ENCODE measurements at regions not wholly inside any gene's neighbourhood (a gene's known extent, or its start where the extent isn't known, plus 50 kb on each side); places are given as distances from the start of the nearest gene placed in this dataset.
"Not testable (repeated sequence)": the region's sequence is repeated elsewhere in the genome, so short reads cannot be mapped to it uniquely, and the experiment has no call there.

DNA sequence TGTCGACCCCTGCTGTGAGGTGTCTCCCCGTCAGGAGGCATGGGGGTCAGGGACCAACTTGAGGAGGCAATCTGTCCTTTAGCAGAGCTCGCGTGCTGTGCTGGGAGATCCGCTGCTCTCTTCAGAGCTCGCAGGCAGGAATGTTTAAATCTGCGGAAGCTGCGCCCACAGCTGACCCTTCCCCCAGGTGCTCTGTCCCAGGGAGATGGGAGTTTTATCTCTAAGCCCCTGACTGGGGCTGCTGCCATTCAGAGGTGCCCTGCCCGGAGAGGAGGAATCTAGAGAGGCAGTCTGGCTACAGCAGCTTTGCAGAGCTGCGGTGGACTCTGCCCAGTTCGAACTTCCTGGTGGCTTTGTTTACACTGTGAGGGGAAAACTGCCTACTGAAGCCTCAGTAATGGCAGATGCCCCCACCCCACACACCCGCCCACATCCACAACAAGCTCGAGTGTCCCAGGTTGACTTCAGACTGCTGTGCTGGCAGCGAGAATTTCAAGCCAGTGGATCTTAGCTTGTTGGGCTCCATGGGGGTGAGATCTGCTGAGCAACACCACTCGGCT lies 133.1 kb downstream of the CENPC start:
- not testable (repeated sequence) for DNase-seq

DNA sequence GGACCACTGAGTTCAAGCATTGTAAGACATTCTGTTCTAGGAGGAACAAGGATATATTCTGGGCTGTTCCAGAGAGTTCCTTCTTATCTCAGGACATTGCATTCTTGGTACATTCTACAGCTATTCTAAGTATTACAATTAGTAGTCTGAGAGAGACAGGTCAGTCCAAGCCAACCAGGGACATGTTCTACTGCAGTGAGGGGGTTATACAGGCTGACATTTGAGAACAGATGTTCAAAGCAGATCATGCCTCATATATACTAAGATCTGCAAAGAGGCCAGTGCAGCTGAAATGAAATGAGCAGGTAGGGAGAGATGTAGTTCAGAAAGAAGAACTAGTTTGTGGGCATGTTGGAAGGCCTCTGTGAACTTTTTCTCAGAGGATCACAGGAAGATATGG lies 142.0 kb downstream of the CENPC start:
- no peak for DNase-seq

DNA sequence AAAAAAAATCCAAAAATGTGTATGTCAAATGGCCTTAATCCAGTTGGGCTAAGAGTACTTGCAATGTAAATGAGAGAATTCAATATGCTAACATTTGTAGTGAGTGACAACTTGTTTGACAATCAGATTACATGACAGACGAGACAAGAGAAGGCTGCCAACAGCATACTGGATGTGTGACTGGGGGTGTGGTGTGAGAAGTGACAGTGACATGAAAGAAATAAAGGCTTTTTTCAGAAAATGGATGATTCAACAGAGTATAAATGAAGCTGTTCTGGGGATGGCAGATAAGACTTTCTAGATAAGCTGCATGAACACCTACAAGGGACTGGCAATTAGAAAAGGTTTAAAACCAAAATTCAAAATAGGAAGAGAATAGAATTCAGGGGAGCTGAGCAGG lies 143.4 kb downstream of the CENPC start:
- DNase-seq = no peak

DNA sequence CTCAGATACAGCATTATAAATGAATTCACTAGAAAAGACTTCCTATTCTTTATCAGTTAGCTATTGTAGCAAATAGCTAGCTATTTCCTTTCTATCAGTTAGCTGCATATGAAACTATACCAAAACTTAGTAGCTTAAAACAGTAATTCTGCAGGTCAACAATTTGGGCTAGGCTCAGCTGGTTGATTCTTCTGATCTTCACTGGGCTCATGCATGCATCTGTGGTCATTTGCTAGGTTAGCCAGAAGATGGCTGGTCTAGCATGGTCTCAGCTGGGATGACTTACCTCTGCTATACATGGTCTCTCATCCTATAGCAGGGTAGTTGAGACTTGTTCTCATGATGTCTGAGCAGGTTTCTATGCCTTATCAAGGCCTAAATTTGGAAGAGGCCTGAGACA lies 147.4 kb downstream of the CENPC start:
- DNase-seq = no peak

DNA sequence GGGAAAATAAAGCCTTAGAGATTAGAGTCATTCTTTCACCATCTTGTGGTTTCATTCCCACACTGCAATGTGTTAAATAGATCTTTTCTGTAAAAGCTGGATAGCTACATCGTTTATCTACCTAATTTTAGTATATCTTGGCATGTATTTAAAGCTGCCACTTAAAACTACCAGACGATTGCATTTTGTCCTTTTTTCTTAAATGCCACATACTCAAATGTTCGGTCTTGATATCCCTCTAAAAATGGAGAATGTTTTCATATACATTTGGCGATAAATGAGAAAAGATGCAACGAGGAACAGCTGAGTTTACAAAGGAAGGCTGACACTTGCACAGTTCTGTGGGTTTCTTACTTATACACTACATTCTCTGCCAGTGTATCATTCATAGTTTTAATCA lies 148.3 kb downstream of the CENPC start:
- DNase-seq = no peak

DNA sequence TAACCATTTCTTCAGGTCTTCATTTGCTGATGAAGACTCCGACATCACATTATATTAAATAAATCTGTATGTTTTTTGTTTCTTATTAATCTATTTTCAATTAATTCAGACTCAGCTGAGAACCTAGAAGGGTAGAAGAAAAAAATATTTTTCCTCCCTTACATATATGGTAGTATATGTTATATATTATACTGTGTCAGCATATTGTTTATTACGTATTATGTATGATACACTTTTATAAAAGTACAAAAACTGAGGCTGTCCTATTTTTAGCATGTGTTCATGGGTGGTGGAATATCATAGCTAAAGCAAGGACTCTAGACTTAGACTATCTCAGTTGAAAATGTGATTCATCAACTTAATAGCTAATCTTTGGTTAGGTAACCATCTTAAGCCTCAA lies 149.3 kb downstream of the CENPC start:
- no peak for DNase-seq

DNA sequence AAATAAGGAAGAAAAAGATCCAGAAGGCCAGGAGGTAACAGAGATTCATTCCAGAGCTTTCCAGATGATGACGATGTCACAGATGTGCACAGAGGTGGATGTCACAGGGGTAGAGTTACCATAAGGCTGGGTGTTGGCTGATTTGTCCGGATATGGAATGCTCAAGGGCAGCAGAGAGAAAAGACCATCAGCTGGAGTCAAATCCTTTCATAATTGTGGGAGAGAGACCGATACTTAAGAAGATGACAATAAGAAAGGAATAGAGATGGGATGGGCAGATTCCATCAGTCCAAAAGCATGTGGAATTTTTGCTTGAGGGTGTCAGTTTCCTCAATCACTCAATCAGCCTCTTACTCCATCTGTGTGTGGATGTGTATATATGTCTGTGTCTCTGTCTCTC lies 150.4 kb downstream of the CENPC start:
- no peak for DNase-seq

DNA sequence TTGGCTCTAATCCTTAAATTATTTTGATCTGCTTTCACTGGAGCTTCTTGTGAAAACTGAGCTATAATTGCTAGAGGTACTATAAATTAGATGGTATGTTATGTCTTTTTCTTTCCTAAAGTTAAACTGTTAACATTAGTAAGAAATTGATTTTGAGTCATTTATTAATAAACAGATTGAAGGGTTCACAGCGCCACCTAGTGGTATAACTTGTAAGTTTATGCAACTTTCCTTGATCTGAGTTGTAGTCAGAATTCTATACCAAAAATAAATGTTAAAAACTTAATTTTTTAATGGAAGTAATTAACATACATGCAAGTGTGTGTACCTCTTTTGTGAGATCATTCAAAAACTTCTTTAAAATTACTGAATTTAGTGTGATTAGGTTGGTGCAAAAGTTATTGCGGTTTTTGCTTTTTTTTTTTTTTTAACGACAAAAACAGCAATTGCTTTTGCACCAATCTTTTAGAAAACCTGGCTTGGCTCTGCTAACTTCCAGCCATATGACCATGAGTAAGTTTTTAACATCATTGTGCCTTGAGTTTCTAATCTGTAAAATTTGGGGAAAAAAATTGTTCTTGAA lies 151.5 kb downstream of the CENPC start:
- no peak for DNase-seq

DNA sequence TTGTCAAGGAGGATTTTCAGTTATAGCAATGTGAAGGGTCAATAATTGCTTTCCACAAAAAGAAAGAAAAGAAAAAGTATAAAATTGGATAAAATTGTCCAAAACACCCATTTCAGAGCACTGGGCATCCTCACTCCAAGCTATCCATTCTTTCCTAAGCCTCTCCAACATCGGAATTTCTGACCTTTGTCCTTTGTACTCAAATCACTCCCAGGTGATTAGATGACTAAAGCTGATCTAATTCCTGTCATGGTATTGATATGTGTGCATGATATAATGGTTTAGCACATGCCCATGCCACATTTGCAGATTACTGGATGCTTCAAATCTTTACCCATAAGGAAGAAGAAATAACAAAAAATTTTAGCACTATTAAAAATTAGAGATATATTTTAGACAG lies 152.3 kb downstream of the CENPC start:
- no peak for DNase-seq

DNA sequence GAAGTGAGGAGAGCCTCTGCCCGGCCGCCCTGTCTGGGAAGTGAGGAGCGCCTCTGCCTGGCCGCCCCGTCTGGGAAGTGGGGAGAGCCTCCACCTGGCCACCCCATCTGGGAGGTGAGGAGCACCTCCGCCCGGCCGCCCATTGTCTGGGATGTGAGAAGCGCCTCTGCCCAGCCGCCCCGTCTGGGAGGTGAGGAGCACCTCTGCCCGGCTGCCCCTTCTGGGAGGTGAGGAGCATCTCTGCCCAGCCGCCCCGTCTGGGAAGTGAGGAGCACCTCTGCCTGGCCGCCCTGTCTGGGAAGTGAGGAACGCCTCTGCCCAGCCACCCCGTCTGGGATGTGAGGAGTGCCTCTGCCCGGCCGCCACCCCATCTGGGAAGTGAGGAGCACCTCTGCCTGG lies 163.9 kb downstream of the CENPC start:
- DNase-seq = not testable (repeated sequence)

DNA sequence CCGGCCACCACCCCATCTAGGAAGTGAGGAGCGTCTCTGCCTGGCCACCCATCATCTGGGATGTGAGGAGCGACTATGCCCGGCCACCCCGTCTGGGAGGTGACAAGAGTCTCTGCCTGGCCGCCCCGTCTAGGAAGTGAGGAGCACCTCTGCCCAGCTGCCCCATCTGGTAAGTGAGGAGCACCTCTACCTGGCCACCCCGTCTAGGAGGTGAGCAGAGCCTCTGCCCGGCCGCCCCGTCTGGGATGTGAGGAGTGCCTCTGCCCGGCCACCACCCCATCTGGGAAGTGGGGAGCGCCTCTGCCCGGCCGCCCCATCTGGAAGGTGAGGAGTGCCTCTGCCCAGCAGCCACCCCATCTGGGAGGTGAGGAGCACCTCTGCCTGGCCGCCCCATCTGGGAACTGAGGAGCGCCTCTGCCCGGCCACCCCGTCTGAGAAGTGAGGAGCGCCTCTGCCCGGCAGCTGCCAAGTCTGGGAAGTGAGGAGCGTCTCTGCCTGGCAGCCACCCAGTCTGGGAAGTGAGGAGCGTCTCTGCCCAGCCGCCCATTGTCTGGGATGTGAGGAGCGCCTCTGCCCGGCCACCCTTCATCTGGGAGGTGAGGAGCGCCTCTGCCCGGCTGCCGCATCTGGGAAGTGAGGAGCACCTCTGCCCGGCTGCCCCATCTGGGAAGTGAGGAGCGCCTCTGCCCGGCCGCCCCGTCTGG lies 164.4 kb downstream of the CENPC start:
- not testable (repeated sequence) for DNase-seq

DNA sequence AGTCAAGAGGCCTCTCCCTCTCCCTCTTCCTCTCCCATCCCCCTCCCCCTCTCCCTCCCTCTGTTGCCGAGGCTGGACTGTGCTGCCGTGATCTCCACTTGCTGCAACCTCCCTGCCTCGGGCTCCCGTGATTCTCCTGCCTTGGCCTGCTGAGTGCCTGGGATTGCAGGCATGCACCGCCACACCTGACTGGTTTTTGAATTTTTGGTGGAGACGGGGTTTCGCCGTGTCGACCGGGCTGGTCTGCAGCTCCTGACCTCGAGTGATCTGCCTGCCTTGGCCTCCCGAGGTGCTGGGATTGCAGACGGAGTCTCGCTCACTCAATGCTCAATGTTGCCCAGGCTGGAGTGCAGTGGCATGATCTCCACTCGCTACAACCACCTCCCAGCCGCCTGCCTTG lies 165.1 kb downstream of the CENPC start:
- DNase-seq = no peak

DNA sequence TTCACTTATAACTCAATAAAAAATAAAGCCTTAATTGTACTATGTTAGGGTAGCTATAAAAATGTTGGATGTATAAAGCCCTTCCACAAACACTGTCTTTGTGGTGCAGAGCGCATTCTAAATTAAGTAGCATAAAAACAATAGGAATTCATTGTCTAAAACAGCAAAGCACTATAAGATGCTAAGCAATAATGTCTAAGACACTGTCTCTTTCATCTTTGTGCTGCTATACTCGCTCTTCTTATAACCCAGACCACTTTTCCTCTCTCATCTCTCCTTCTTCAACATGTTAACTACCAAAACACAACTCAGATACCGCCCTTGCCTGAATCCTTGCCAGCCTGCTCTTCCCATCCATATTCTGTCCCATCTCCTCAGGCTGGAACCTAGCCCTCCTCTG lies 170.0 kb downstream of the CENPC start:
- DNase-seq = no peak

DNA sequence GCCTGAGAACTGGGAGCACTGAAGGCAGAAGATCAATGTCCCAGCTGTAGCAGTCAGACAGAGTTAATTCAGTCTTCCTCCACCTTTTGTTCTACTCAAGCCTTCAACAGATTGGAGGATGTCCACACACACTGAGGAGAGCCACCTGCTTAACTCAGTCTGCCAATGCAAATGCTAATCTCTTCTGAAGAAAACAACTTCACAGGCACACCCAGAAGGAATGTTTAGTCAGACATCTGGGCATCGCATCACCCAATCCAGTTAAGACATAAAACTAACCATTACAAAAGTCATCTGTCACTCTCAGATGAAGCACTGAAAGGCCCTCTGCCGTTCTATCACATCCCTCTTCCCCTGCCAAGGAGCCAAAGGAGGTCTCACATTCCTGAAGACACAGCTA lies 173.7 kb downstream of the CENPC start:
- no peak for DNase-seq

DNA sequence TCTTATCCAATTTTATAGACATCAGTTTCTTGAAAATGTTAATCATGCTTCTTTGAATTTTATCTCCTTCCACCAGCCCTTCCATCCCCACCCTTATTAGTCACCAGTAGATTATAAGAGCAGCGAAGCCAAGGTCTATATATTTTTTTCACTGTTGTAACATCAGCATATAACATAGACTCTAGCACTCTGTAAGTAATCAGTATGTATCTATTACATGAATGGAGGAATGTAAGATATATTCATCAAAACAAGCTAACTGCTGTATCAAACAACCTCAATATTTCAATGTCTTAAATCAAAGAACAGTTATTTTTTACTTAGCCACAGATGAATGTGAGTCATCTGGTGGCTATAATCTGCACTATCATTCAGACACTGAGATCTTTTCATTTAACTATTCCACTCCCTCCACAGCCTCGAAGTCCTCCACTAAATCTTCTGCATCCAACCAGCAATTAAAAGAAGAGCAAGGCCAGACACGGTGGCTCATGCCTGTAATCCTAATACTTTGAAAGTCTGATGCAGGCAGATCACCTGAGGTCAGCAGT lies 178.9 kb downstream of the CENPC start:
- no peak for DNase-seq

DNA sequence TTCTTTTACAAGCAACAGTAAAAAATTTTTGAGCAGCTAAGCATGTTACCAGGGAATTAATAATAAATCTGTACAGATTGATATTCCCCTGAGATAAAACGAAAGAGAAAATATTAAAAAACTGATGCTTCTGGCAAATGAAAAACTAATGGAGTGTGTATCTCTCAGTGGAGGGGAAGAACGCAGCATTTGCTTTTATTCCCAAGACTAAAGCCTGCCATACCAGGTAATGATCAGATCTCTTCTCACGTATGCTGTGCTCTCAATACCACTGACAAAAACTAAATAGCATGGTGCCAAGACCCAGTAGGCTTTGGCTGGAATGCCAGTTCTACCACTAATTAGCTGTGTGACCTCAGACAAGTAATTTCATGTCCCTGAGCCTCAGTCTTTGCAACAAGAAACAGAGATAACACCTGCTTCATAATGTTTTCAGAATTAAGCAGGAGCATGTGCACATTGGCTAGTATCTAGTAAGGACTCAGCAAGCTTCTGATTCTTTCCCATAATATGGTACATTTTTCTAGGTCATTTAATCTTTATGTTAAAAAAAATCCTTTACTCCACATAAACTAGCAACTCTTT lies 179.6 kb downstream of the CENPC start:
- DNase-seq = no peak

DNA sequence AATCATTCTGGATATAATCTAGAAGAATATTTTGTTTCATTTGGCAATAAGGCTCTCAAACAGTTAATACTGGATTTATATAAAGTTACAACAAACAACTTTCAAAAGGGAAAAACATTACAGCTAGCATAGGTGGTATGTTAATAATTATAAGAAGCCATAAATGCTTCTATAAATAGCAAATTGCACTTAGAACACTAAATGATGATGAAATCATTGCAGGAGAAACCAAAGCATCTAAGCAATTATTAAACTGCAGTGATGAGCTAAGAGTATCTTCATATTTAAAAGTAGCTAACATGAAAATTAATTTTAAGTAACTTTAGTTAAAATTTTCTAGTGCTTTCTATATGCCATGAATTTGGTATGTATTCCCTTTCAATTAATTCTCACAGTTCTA lies 189.5 kb downstream of the CENPC start:
- DNase-seq = no peak

DNA sequence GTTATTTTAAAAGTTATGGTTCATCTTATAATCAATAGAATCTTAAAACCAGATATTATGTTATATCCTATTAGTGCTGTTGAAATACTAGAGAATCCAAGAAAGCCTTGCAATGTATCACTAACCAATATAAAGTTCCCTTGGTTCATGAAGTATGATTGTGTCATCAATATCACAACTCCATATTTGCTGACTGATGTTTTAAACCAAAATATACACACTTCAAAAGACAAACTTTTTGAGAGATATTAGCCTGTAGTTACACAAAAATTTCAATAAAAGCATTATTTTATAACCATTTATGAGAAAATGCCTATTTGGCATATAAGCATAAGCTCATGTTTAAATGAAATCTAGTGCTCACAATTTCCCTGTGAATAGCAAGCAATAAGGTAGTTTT lies 198.6 kb downstream of the CENPC start:
- DNase-seq = no peak

DNA sequence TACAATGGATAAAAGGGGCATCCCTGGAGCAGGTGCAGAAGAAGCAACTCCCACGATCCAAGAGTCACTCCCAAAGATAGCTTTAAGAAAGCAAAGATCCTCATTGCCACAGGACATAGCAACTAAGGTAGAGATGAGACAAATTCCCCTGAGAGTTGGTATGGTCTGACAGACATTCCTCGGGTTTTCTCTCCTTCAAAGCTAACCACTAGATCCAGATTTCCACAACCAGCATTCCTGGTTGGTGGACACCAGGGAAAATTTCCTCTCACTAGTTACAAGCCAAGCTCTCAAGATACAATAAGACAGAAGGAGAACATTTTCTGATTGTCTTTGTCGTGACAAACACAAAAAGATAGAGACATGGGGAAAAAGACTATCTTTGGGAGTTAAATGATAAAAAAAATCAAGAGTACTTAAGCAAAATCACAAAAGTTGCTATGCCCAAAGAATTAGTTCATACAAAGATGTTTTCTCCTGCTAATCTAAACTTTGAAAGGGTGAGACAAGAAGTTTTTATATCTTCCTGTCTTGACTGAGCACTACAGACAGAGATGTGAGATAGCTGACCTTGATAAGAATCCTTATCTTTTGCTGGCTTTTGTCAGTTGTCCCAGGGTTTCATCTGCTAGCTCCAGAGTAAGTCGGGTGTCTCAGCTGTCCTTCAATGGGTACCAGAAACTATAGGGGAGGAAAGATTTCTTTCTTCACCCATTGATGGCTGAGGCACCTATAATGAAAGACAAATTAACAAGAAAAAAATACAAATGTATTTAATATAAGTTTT lies 200.5 kb downstream of the CENPC start:
- DNase-seq = no peak

DNA sequence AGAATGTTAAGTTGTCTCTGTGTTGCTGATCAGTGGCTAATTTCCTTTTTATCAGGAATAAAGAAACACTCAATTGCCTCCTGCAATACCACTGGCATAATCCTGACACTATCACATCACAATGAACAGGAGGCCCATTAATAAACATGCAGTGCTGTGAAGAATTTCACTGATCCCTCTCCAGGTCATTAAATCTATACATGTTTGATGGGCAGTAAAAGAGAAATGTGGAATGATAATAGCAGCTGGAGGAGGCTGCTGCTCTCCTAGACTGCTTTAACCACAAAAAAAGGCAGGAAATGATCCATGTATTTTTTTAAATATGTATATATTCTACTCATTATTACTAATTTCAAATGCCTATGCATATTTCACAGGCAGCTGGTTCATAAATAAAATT lies 202.1 kb downstream of the CENPC start:
- DNase-seq = no peak

DNA sequence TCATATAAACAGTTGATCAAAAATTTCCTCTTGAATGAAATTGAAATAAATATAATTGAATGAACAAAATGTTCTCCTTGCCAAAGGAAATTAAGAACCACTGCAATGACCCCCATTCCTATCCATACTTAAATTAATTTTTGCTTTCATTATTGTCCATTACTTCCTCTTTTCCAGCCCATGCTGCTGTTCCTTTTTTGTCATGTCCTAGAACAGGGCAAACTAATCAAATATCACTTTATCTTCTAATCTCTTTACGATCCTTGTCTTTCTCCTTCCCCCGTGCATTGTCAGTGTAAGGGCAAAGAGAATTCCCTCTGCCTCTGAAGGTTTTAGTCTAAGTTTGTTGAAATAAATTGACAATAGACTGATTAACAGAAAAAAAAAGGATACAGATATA lies 203.0 kb downstream of the CENPC start:
- DNase-seq = no peak

DNA sequence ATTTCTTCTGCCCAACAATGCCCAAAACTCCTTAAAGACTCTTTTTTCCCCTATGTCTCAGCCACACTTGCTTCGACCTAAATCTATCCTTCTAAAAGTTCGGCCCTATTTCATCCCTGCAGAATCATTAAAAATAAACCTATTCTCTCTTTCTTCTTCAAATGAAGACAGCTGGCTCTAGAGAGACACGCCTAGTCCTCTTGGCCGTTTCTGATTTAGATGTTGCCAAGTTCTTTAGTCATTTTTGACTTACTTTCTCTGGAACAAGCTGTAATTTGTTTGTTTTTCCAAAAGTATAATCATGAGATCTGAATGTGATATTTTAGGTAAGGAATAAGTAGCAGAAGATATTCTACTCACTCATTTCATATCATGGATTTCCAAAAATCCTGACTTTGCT lies 211.6 kb downstream of the CENPC start:
- no peak for DNase-seq

DNA sequence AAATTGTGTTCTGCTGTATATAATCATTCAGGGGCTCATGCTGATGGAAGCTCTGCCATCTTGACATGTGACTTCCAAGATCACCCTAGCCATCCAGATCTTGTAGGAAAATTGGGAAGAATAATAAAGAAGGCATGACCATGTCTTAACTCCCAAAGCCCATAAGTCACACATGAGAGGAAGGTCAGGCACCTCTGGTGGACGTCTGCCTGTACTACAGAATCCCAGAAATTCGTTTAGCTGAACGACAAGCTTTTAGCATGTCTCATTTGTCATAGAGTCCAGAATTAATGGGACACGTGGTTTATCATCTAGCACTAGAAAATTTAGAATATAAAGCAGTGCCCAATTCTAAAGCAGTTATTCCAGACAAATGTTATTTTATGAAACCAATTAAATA lies 212.7 kb downstream of the CENPC start:
- DNase-seq = no peak

Measured in right kidney (tissue), 1 donor.